ENCODE measurements at regions not wholly inside any gene's neighbourhood (a gene's known extent, or its start where the extent isn't known, plus 50 kb on each side); places are given as distances from the start of the nearest gene placed in this dataset.
"Not testable (repeated sequence)": the region's sequence is repeated elsewhere in the genome, so short reads cannot be mapped to it uniquely, and the experiment has no call there.

DNA sequence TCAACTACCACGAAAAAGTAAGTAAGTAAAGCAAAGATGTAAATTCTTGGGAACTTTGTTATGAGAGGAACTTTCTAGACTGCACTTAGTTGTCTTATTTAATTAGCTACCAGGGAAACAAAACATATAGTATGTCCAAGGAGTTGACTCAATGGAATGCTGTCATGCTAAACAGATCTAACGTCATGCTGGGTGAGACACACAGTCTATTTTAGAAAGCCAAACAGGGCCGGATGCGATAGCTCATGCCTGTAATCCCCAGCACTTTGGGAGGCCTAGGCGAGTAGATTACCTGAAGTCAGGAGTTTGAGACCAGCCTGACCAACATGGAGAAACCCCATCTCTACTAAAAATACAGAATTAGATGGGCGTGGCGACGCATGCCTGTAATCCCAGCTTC lies 146.4 kb downstream of the NPIPA8 start:
- not testable (repeated sequence) for H3K27ac Mint-ChIP-seq (ENCODE audit: unreplicated experiment); H3K27me3 Mint-ChIP-seq (ENCODE audit: low read depth); H3K36me3 Mint-ChIP-seq (ENCODE audit: low read depth); H3K4me3 Mint-ChIP-seq; H3K9me3 Mint-ChIP-seq; H3K4me1 Mint-ChIP-seq; DNase-seq (ENCODE audit: low read depth, low spot score)

- H3K27ac Mint-ChIP-seq (ENCODE audit: unreplicated experiment); DNase-seq (ENCODE audit: low read depth, low spot score); H3K4me3 Mint-ChIP-seq; H3K36me3 Mint-ChIP-seq (ENCODE audit: low read depth); H3K4me1 Mint-ChIP-seq; H3K9me3 Mint-ChIP-seq; H3K27me3 Mint-ChIP-seq (ENCODE audit: low read depth): not testable (repeated sequence)
Measured at GRCh38 chr16:18184755-18185154, 151.8 kb downstream of the NPIPA8 start.

DNA sequence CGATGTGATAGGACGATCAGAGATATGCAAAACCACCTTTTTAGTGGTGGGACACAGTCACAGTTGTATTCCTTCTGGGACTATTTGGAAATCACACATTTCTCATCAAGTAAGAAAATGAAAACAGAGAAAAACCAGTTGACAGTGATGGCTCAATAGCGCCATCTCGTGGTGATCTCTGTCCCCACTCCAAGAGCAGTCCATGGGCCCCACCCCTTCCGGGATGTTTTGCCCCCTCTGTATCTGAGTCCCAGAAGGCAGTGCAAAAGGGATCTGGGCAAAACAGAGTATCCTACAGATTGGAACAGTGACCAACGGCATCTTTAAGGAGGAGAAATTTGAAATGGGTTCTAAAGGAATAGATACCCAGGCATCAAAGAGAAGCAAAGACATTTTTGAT lies 155.5 kb downstream of the NPIPA8 start:
- not testable (repeated sequence) for H3K4me3 Mint-ChIP-seq; H3K27ac Mint-ChIP-seq (ENCODE audit: unreplicated experiment); DNase-seq (ENCODE audit: low read depth, low spot score); H3K4me1 Mint-ChIP-seq; H3K9me3 Mint-ChIP-seq; H3K27me3 Mint-ChIP-seq (ENCODE audit: low read depth); H3K36me3 Mint-ChIP-seq (ENCODE audit: low read depth)
- TF ChIP-seq, protein P1, sequence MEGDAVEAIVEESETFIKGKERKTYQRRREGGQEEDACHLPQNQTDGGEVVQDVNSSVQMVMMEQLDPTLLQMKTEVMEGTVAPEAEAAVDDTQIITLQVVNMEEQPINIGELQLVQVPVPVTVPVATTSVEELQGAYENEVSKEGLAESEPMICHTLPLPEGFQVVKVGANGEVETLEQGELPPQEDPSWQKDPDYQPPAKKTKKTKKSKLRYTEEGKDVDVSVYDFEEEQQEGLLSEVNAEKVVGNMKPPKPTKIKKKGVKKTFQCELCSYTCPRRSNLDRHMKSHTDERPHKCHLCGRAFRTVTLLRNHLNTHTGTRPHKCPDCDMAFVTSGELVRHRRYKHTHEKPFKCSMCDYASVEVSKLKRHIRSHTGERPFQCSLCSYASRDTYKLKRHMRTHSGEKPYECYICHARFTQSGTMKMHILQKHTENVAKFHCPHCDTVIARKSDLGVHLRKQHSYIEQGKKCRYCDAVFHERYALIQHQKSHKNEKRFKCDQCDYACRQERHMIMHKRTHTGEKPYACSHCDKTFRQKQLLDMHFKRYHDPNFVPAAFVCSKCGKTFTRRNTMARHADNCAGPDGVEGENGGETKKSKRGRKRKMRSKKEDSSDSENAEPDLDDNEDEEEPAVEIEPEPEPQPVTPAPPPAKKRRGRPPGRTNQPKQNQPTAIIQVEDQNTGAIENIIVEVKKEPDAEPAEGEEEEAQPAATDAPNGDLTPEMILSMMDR (conservative IDR thresholded peaks at IDR 0.05) = peak; percentile 32

- H3K4me1 Mint-ChIP-seq; H3K4me3 Mint-ChIP-seq; DNase-seq (ENCODE audit: low read depth, low spot score); H3K36me3 Mint-ChIP-seq (ENCODE audit: low read depth); H3K27me3 Mint-ChIP-seq (ENCODE audit: low read depth); H3K9me3 Mint-ChIP-seq; H3K27ac Mint-ChIP-seq (ENCODE audit: unreplicated experiment): not testable (repeated sequence)
Measured at GRCh38 chr16:18173945-18174497, 162.5 kb downstream of the NPIPA8 start.

GRCh38 chr16:18162293-18162692 lies 174.2 kb downstream of the NPIPA8 start:
- H3K27ac Mint-ChIP-seq (ENCODE audit: unreplicated experiment); DNase-seq (ENCODE audit: low read depth, low spot score); H3K4me1 Mint-ChIP-seq; H3K27me3 Mint-ChIP-seq (ENCODE audit: low read depth); H3K4me3 Mint-ChIP-seq; H3K36me3 Mint-ChIP-seq (ENCODE audit: low read depth); H3K9me3 Mint-ChIP-seq: not testable (repeated sequence)

- not testable (repeated sequence) for H3K27me3 Mint-ChIP-seq (ENCODE audit: low read depth); H3K4me1 Mint-ChIP-seq; H3K4me3 Mint-ChIP-seq; H3K27ac Mint-ChIP-seq (ENCODE audit: unreplicated experiment); H3K9me3 Mint-ChIP-seq; DNase-seq (ENCODE audit: low read depth, low spot score); H3K36me3 Mint-ChIP-seq (ENCODE audit: low read depth)
Measured at GRCh38 chr16:18161224-18161623, 175.3 kb downstream of the NPIPA8 start.

GRCh38 chr16:18159185-18159584 lies 177.4 kb downstream of the NPIPA8 start:
- not testable (repeated sequence) for H3K4me3 Mint-ChIP-seq; H3K36me3 Mint-ChIP-seq (ENCODE audit: low read depth); H3K4me1 Mint-ChIP-seq; H3K9me3 Mint-ChIP-seq; H3K27ac Mint-ChIP-seq (ENCODE audit: unreplicated experiment); DNase-seq (ENCODE audit: low read depth, low spot score); H3K27me3 Mint-ChIP-seq (ENCODE audit: low read depth)

- not testable (repeated sequence) for H3K27me3 Mint-ChIP-seq (ENCODE audit: low read depth); H3K4me1 Mint-ChIP-seq; H3K36me3 Mint-ChIP-seq (ENCODE audit: low read depth); H3K9me3 Mint-ChIP-seq; DNase-seq (ENCODE audit: low read depth, low spot score); H3K4me3 Mint-ChIP-seq; H3K27ac Mint-ChIP-seq (ENCODE audit: unreplicated experiment)
Measured at GRCh38 chr16:18157854-18158253, 178.7 kb downstream of the NPIPA8 start.

DNA sequence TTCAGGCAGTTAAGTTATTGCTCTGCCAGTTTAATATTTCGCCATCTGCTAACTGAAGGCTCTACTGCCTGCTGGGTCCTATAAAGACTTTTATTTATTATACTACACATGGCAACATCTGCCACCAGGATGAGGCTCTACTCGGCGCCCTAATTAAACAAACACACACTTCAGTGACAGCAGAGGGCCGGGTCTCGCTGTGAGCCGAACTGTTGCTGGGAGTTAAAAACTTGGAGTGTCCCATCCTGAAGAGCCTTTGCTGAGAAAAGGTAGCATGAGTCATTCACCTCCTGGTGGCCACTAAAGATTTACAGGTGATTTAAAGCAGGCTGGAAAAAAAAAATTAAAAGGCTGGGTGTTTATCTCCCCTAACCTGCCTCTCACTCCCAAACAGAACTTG lies 183.7 kb downstream of the NPIPA8 start:
- not testable (repeated sequence) for H3K36me3 Mint-ChIP-seq (ENCODE audit: low read depth); H3K4me3 Mint-ChIP-seq; H3K9me3 Mint-ChIP-seq; H3K27ac Mint-ChIP-seq (ENCODE audit: unreplicated experiment); H3K4me1 Mint-ChIP-seq; H3K27me3 Mint-ChIP-seq (ENCODE audit: low read depth); DNase-seq (ENCODE audit: low read depth, low spot score)

GRCh38 chr16:18148132-18148531 lies 188.4 kb downstream of the NPIPA8 start:
- not testable (repeated sequence) for H3K4me1 Mint-ChIP-seq; H3K9me3 Mint-ChIP-seq; H3K4me3 Mint-ChIP-seq; H3K36me3 Mint-ChIP-seq (ENCODE audit: low read depth); DNase-seq (ENCODE audit: low read depth, low spot score); H3K27me3 Mint-ChIP-seq (ENCODE audit: low read depth); H3K27ac Mint-ChIP-seq (ENCODE audit: unreplicated experiment)

- H3K9me3 Mint-ChIP-seq; DNase-seq (ENCODE audit: low read depth, low spot score); H3K27ac Mint-ChIP-seq (ENCODE audit: unreplicated experiment); H3K4me3 Mint-ChIP-seq; H3K4me1 Mint-ChIP-seq; H3K36me3 Mint-ChIP-seq (ENCODE audit: low read depth); H3K27me3 Mint-ChIP-seq (ENCODE audit: low read depth): not testable (repeated sequence)
Measured at GRCh38 chr16:18146601-18147142, 189.9 kb downstream of the NPIPA8 start.

DNA sequence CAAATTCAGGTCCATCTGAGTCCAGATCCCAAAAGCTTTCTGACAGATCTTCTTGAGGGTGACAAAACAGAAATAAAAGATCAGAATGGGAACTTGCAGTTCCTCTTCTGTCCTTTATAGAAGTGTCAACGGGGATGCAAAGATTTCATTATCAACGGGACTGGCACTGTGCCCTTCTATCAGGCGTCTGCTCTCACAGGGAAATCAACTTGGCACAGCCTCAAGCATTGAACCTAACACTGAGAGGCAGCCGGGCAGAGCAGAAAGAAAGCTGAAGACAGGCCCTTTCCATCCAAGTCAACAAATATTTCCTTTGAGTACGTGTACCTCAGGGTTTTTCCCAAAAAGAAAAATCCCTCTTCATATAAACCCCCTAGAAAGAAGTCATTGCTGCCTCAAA lies 194.5 kb downstream of the NPIPA8 start:
- H3K4me3 Mint-ChIP-seq; DNase-seq (ENCODE audit: low read depth, low spot score); H3K27ac Mint-ChIP-seq (ENCODE audit: unreplicated experiment); H3K4me1 Mint-ChIP-seq; H3K9me3 Mint-ChIP-seq; H3K27me3 Mint-ChIP-seq (ENCODE audit: low read depth); H3K36me3 Mint-ChIP-seq (ENCODE audit: low read depth): not testable (repeated sequence)

DNA sequence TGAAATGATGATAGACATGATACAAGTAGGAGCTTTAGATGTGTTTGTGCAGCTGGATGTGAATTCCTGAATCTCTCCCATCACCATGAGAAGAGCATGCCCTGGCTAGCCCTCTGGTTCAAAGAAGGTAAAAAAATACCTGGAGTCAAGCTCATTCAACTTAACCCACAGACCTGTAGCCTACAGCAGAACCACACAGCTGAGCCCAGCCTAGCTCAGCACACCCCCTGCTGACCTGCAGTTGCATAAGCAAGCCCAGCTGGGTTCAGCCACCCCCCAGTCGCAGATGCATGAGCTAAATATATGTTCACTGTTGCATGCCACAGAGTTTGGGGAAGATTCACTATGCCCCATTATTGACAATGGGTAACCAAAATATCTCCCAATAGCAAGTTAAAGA lies 200.2 kb downstream of the NPIPA8 start:
- H3K4me1 Mint-ChIP-seq; H3K4me3 Mint-ChIP-seq; H3K27ac Mint-ChIP-seq (ENCODE audit: unreplicated experiment); DNase-seq (ENCODE audit: low read depth, low spot score); H3K27me3 Mint-ChIP-seq (ENCODE audit: low read depth); H3K36me3 Mint-ChIP-seq (ENCODE audit: low read depth); H3K9me3 Mint-ChIP-seq: not testable (repeated sequence)
